Suprapubic skin (tissue), 4 donors: ENCODE measurements at regions not wholly inside any gene's neighbourhood (a gene's known extent, or its start where the extent isn't known, plus 50 kb on each side); places are given as distances from the start of the nearest gene placed in this dataset.

ENCODE experiments used
- CTCF ChIP-seq, 2 donors: fragments of 200-600 bp in 1 of 2; fragments of 450-650 bp in 1 of 2; sonication (generic) in 1 of 2; IDR thresholded peaks; one replicate each; pipeline ENCODE4 v1.5.1; 2016 to 2019; ENCODE audit warnings: antibody characterized with exemption in 2 of 2, mild to moderate bottlenecking in 1 of 2, moderate library complexity in 1 of 2
- EP300 ChIP-seq: sonication (generic); formaldehyde crosslinking; IDR thresholded peaks from one replicate; pipeline ENCODE4 v1.6.1; 2017; ENCODE audit warnings: antibody characterized with exemption
- POLR2A ChIP-seq, 2 donors: fragments of 450-650 bp; IDR thresholded peaks; one replicate each; pipeline ENCODE4 v1.6.1; 2017; ENCODE audit warnings: antibody characterized with exemption in 2 of 2, mild to moderate bottlenecking in 2 of 2, moderate library complexity in 2 of 2
- POLR2AphosphoS5 ChIP-seq, 3 donors: sonication (generic); formaldehyde crosslinking; IDR thresholded peaks; one replicate each; pipeline ENCODE4 v1.6.1; 2017; ENCODE audit warnings: antibody characterized with exemption in 3 of 3

GRCh38 chr1:30253807-30254440 lies 469.5 kb downstream of the MATN1 start:
- no peak for TF ChIP-seq CTCF (IDR thresholded peaks at IDR 0.05)
- no peak for TF ChIP-seq EP300
- TF ChIP-seq POLR2AphosphoS5 (IDR thresholded peaks at IDR 0.05): no peak
- TF ChIP-seq POLR2A (IDR thresholded peaks at IDR 0.05): no peak
